Osteoblast (primary cell): ENCODE measurements at regions not wholly inside any gene's neighbourhood (a gene's known extent, or its start where the extent isn't known, plus 50 kb on each side); places are given as distances from the start of the nearest gene placed in this dataset.

ENCODE experiments used
- DNase-seq: peaks from one replicate; pipeline ENCODE4 v3.0.0; 2011; ENCODE audit warnings: low spot score, mixed read lengths; ENCODE audit not compliant: insufficient read length; ENCODE audit errors: missing footprints
- H2AFZ ChIP-seq: 2 replicates; pipeline ENCODE4 v1.6.0; 2011; ENCODE audit warnings: mild to moderate bottlenecking, low read length
- H3K27ac ChIP-seq: 2 replicates; pipeline ENCODE4 v1.5.1; 2011; ENCODE audit warnings: mild to moderate bottlenecking, low read depth, low read length, moderate library complexity
- H3K27me3 ChIP-seq: 2 replicates; pipeline ENCODE4 v1.6.0; 2012; ENCODE audit warnings: mild to moderate bottlenecking, control low read depth, inconsistent platforms, low read length, moderate library complexity; ENCODE audit not compliant: insufficient read depth
- H3K36me3 ChIP-seq: 2 replicates; pipeline ENCODE4 v1.5.1; 2011; ENCODE audit warnings: mild to moderate bottlenecking, low read length, control low read depth, moderate library complexity; ENCODE audit not compliant: insufficient read depth
- H3K4me1 ChIP-seq: 2 replicates; pipeline ENCODE4 v1.5.1; 2011; ENCODE audit warnings: mild to moderate bottlenecking, low read length, control low read depth, moderate library complexity; ENCODE audit not compliant: insufficient read depth
- H3K4me2 ChIP-seq: 2 replicates; pipeline ENCODE4 v1.6.0; 2011; ENCODE audit warnings: mild to moderate bottlenecking, low read length; ENCODE audit not compliant: insufficient read depth
- H3K4me3 ChIP-seq: fragments of 200-600 bp; sonication (generic); 3 replicates; pipeline ENCODE4 v1.5.1; 2012; ENCODE audit warnings: mild to moderate bottlenecking, low read length, inconsistent platforms; ENCODE audit not compliant: insufficient read depth
- H3K79me2 ChIP-seq: 2 replicates; pipeline ENCODE4 v1.6.0; 2012; ENCODE audit warnings: mild to moderate bottlenecking, low read length, control low read depth, inconsistent platforms; ENCODE audit not compliant: insufficient read depth
- H3K9me3 ChIP-seq: 2 replicates; pipeline ENCODE4 v1.5.1; 2011; ENCODE audit warnings: low read depth, low read length, control low read depth
- H4K20me1 ChIP-seq: 2 replicates; pipeline ENCODE4 v1.6.0; 2012; ENCODE audit warnings: mild to moderate bottlenecking, low read length, control low read depth; ENCODE audit not compliant: insufficient read depth
- CTCF ChIP-seq: IDR thresholded peaks from 2 replicates; pipeline ENCODE4 v1.5.1; 2011; ENCODE audit warnings: mild to moderate bottlenecking, low read depth, low read length, moderate library complexity; ENCODE audit errors: extremely low read depth

- Histone ChIP-seq H3K79me2 (no peaks in the 10 kb centered on the region), H3K4me1 (no peaks in the 10 kb centered on the region), H3K36me3 (no peaks in the 10 kb centered on the region)
Measured at GRCh38 chr7:25621993-25622392, 393.7 kb upstream of the NPVF start.

GRCh38 chr7:25622695-25623094, 394.4 kb upstream of the NPVF start:
- no peaks in the 10 kb centered on the region for H3K27me3 ChIP-seq
- DNase-seq: no peak
- H3K27ac ChIP-seq: no peak overlapping the region
- H3K4me1 ChIP-seq: no peaks in the 10 kb centered on the region
- H3K4me2 ChIP-seq: no peak overlapping the region
- H3K36me3 ChIP-seq: no peaks in the 10 kb centered on the region
- no peaks in the 10 kb centered on the region for H3K79me2 ChIP-seq
- TF ChIP-seq CTCF: no peak
- H4K20me1 ChIP-seq: no peaks in the 10 kb centered on the region
- no peak overlapping the region for H2AFZ ChIP-seq
- H3K4me3 ChIP-seq: no peak overlapping the region
- no peaks in the 10 kb centered on the region for H3K9me3 ChIP-seq

More at GRCh38 chr7:25621993-25622392, 393.7 kb upstream of the NPVF start:
- no peak overlapping the region for H2AFZ ChIP-seq
- H3K27ac ChIP-seq: no peak overlapping the region
- H3K4me3 ChIP-seq: no peak overlapping the region
- no peak for TF ChIP-seq CTCF
- no peak overlapping the region for H3K4me2 ChIP-seq
- no peaks in the 10 kb centered on the region for H4K20me1 ChIP-seq
- no peaks in the 10 kb centered on the region for H3K27me3 ChIP-seq
- no peaks in the 10 kb centered on the region for H3K9me3 ChIP-seq
- no peak for DNase-seq

GRCh38 chr7:25624051-25624450, 395.8 kb upstream of the NPVF start:
- Histone ChIP-seq H2AFZ (no peak overlapping the region), H3K9me3 (no peaks in the 10 kb centered on the region), H4K20me1 (no peaks in the 10 kb centered on the region), H3K27me3 (no peaks in the 10 kb centered on the region), H3K4me3 (no peak overlapping the region), H3K79me2 (no peaks in the 10 kb centered on the region), H3K4me2 (no peak overlapping the region), H3K27ac (no peak overlapping the region), H3K4me1 (no peaks in the 10 kb centered on the region), H3K36me3 (no peaks in the 10 kb centered on the region)
- no peak for DNase-seq
- TF ChIP-seq CTCF: no peak

- H3K4me1 ChIP-seq: no peaks in the 10 kb centered on the region
- H3K9me3 ChIP-seq: no peaks in the 10 kb centered on the region
- H4K20me1 ChIP-seq: no peaks in the 10 kb centered on the region
- no peak overlapping the region for H3K4me3 ChIP-seq
- H3K27me3 ChIP-seq: no peaks in the 10 kb centered on the region
- TF ChIP-seq CTCF: no peak
- no peaks in the 10 kb centered on the region for H3K36me3 ChIP-seq
- H3K79me2 ChIP-seq: no peaks in the 10 kb centered on the region
- H2AFZ ChIP-seq: no peak overlapping the region
- H3K4me2 ChIP-seq: no peak overlapping the region
- DNase-seq: no peak
- H3K27ac ChIP-seq: no peak overlapping the region
Measured at GRCh38 chr7:25624833-25625232, 396.5 kb upstream of the NPVF start.
